NCI-H1417 (cell line): ENCODE measurements at regions not wholly inside any gene's neighbourhood (a gene's known extent, or its start where the extent isn't known, plus 50 kb on each side); places are given as distances from the start of the nearest gene placed in this dataset.

Experiments used
- DNase-seq, 3 experiments: peaks; one replicate each; lab custom pipeline; 2025; lab: John Stamatoyannopoulos, UW

- DNase-seq: no peak
These were observed 247.4 kb downstream of the PTEN start for GRCh38 chr10:88110822-88111221.

GRCh38 chr10:88111294-88111693, 247.9 kb downstream of the PTEN start:
- DNase-seq: no peak

GRCh38 chr10:88113232-88113631, 249.8 kb downstream of the PTEN start:
- DNase-seq: no peak

GRCh38 chr10:88113657-88114272, 250.3 kb downstream of the PTEN start:
- no peak for DNase-seq

- peak; percentile 15 to 54 (median 25) for DNase-seq
These were observed 250.9 kb downstream of the PTEN start for GRCh38 chr10:88114368-88114767.

GRCh38 chr10:88115407-88115806, 252.0 kb downstream of the PTEN start:
- no peak for DNase-seq

GRCh38 chr10:88115968-88116367, 252.5 kb downstream of the PTEN start:
- no peak for DNase-seq

- no peak for DNase-seq
These were observed 253.1 kb downstream of the PTEN start for GRCh38 chr10:88116481-88116880.

- DNase-seq: no peak
These were observed 253.7 kb downstream of the PTEN start for GRCh38 chr10:88116971-88117626.

GRCh38 chr10:88117869-88118632, 254.6 kb downstream of the PTEN start:
- DNase-seq: no peak

GRCh38 chr10:88118729-88119128, 255.3 kb downstream of the PTEN start:
- DNase-seq: no peak

- no peak for DNase-seq
These were observed 255.7 kb downstream of the PTEN start for GRCh38 chr10:88119160-88119559.

GRCh38 chr10:88120075-88120474, 256.6 kb downstream of the PTEN start:
- no peak for DNase-seq

GRCh38 chr10:88120599-88121333, 257.3 kb downstream of the PTEN start:
- no peak for DNase-seq

- no peak for DNase-seq
These were observed 257.9 kb downstream of the PTEN start for GRCh38 chr10:88121361-88121760.

GRCh38 chr10:88122145-88122544, 258.7 kb downstream of the PTEN start:
- DNase-seq: no peak

GRCh38 chr10:88122576-88122975, 259.2 kb downstream of the PTEN start:
- DNase-seq: no peak

- no peak for DNase-seq
These were observed 262.3 kb downstream of the PTEN start for GRCh38 chr10:88125766-88126165.

- DNase-seq: no peak
These were observed 263.3 kb downstream of the PTEN start for GRCh38 chr10:88126699-88127098.

GRCh38 chr10:88127269-88127668, 263.8 kb downstream of the PTEN start:
- no peak for DNase-seq

GRCh38 chr10:88127766-88128165, 264.3 kb downstream of the PTEN start:
- DNase-seq: no peak

- no peak for DNase-seq
These were observed 265.6 kb downstream of the PTEN start for GRCh38 chr10:88129013-88129412.

GRCh38 chr10:88130912-88131311, 267.5 kb downstream of the PTEN start:
- DNase-seq: no peak
